ENCODE measurements at regions not wholly inside any gene's neighbourhood (a gene's known extent, or its start where the extent isn't known, plus 50 kb on each side); places are given as distances from the start of the nearest gene placed in this dataset.

GRCh38 chr7:23960361-23960760, 250.3 kb downstream of the STK31 start:
- Histone ChIP-seq H3K79me2 (replicated peaks; ENCODE audit: insufficient read depth, low read length) (no peaks in the 10 kb centered on the region), H3F3A (ENCODE audit: insufficient read depth, low read length, poor library complexity, severe bottlenecking) (no peaks in the 10 kb centered on the region), H3K4me2 (ENCODE audit: low read length) (no peak overlapping the region), H3K9me3 (ENCODE audit: low read length) (no peaks in the 10 kb centered on the region), H3K9me2 (ENCODE audit: insufficient read depth, low read length) (no peaks in the 10 kb centered on the region), H3K27me3 (ENCODE audit: insufficient read depth, low read depth, low read length) (no peaks in the 10 kb centered on the region), H3K27ac (ENCODE audit: low read length) (no peak overlapping the region), H3K36me3 (ENCODE audit: insufficient read depth, low read length) (no peaks in the 10 kb centered on the region), H3K9ac (ENCODE audit: low read length) (no peak overlapping the region), H3K4me3 (ENCODE audit: low read length) (no peak overlapping the region), H2AFZ (ENCODE audit: low read depth, low read length) (no peak overlapping the region), H4K20me1 (ENCODE audit: insufficient read depth) (no peaks in the 10 kb centered on the region)
- TF ChIP-seq REST (IDR thresholded peaks at IDR 0.05; ENCODE audit: borderline replicate concordance): no peak
- no peak for TF ChIP-seq TAF1 (IDR thresholded peaks at IDR 0.05; ENCODE audit: low read depth)
- TF ChIP-seq CTCF (IDR thresholded peaks at IDR 0.05; ENCODE audit: poor library complexity, severe bottlenecking): no peak
- TF ChIP-seq EZH2 (IDR thresholded peaks at IDR 0.05; ENCODE audit: borderline replicate concordance, insufficient read depth, low read length, poor library complexity, severe bottlenecking): no peak
- TF ChIP-seq MXI1 (conservative IDR thresholded peaks at IDR 0.05; ENCODE audit: poor library complexity, severe bottlenecking): no peak
- no peak for TF ChIP-seq RAD21 (conservative IDR thresholded peaks at IDR 0.05)
- no peak for TF ChIP-seq POLR2AphosphoS5 (IDR thresholded peaks at IDR 0.05)
- no peak for TF ChIP-seq EP300 (conservative IDR thresholded peaks at IDR 0.05; ENCODE audit: poor library complexity, severe bottlenecking)
- no peak for TF ChIP-seq SMC3 (conservative IDR thresholded peaks at IDR 0.05; ENCODE audit: poor library complexity)

- TF ChIP-seq TAF1 (IDR thresholded peaks at IDR 0.05; ENCODE audit: low read depth) (no peak), REST (IDR thresholded peaks at IDR 0.05; ENCODE audit: borderline replicate concordance) (no peak), MXI1 (conservative IDR thresholded peaks at IDR 0.05; ENCODE audit: poor library complexity, severe bottlenecking) (no peak), RAD21 (conservative IDR thresholded peaks at IDR 0.05) (no peak), SMC3 (conservative IDR thresholded peaks at IDR 0.05; ENCODE audit: poor library complexity) (no peak), POLR2AphosphoS5 (IDR thresholded peaks at IDR 0.05) (no peak), EZH2 (IDR thresholded peaks at IDR 0.05; ENCODE audit: borderline replicate concordance, insufficient read depth, low read length, poor library complexity, severe bottlenecking) (no peak), EP300 (conservative IDR thresholded peaks at IDR 0.05; ENCODE audit: poor library complexity, severe bottlenecking) (no peak), CTCF (IDR thresholded peaks at IDR 0.05; ENCODE audit: poor library complexity, severe bottlenecking) (no peak)
- H2AFZ ChIP-seq (ENCODE audit: low read depth, low read length): no peak overlapping the region
- H3K9ac ChIP-seq (ENCODE audit: low read length): no peak overlapping the region
These were observed 253.6 kb downstream of the STK31 start for GRCh38 chr7:23963461-23964165.

More at GRCh38 chr7:23963461-23964165, 253.6 kb downstream of the STK31 start:
- Histone ChIP-seq H3K4me3 (ENCODE audit: low read length) (no peak overlapping the region), H3K36me3 (ENCODE audit: insufficient read depth, low read length) (no peaks in the 10 kb centered on the region), H3K4me2 (ENCODE audit: low read length) (no peak overlapping the region), H3K27me3 (ENCODE audit: insufficient read depth, low read depth, low read length) (no peaks in the 10 kb centered on the region), H4K20me1 (ENCODE audit: insufficient read depth) (no peaks in the 10 kb centered on the region), H3F3A (ENCODE audit: insufficient read depth, low read length, poor library complexity, severe bottlenecking) (no peaks in the 10 kb centered on the region), H3K27ac (ENCODE audit: low read length) (no peak overlapping the region), H3K9me2 (ENCODE audit: insufficient read depth, low read length) (no peaks in the 10 kb centered on the region), H3K9me3 (ENCODE audit: low read length) (no peaks in the 10 kb centered on the region), H3K79me2 (replicated peaks; ENCODE audit: insufficient read depth, low read length) (no peaks in the 10 kb centered on the region)
